CD4-positive, alpha-beta T cell treated with Interleukin-15 for 1 hour (primary cell): ENCODE measurements at regions not wholly inside any gene's neighbourhood (a gene's known extent, or its start where the extent isn't known, plus 50 kb on each side); places are given as distances from the start of the nearest gene placed in this dataset.
"Not testable (repeated sequence)": the region's sequence is repeated elsewhere in the genome, so short reads cannot be mapped to it uniquely, and the experiment has no call there.

Experiments used
- DNase-seq: peaks from one replicate; pipeline ENCODE4 v3.0.0-alpha.2; 2020

DNA sequence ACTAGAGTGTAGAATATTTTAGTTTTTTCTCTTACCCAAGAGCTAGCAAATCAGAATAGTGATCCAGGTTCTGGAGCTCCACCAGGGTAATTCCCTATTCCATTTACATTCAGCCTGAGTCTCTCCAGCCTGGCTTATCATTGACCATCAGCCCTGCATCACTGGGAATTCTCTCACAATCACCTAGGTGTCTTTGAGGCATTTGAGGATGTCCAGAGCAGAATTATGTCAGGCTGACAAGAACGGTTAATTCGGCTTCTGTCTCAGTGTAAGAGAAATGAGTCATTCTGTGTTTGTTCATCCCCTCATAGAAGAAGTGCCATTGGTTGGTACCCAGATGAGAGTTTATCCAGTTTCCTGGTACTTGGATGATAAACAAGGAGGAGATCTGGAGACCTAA is 180.5 kb downstream of the ZNF737 start:
- no peak for DNase-seq

DNA sequence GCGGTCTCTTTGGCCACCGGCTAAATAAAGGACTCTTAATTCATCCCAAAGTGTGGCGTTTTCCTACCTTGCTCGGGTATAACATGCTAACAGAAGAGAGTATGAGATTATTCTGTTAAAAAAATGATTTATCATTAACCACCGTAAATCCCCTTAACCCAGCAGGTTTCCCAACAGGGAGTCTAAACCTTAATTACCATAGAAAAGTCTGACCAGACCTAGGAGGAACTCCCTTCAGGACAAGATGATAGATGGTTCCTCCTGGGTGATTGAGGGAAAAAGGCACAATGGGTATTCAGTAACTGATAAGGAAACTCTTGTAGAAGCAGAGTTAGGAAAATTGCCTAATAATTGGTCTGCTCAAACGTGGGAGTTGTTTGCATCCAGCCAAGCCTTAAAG is 193.7 kb downstream of the ZNF737 start:
- no peak for DNase-seq

DNA sequence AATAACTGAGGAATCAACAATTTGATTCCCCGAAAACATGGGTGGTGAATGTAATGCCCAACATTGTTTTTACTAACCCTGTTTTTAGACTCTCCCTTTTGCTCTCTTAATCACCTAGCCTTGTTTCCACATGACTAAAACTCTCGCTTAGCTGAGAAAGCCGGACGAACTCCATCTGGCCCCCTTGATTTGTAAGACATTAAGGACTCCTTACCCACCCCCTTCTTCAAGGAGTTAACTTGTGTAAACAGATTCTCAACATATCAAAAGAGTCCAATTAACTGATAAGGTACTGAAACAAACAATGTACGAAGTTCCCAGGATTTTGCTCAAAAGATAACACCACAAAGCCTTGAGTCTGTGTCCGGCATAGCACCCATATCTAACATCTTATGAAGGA is 194.3 kb downstream of the ZNF737 start:
- DNase-seq = not testable (repeated sequence)

DNA sequence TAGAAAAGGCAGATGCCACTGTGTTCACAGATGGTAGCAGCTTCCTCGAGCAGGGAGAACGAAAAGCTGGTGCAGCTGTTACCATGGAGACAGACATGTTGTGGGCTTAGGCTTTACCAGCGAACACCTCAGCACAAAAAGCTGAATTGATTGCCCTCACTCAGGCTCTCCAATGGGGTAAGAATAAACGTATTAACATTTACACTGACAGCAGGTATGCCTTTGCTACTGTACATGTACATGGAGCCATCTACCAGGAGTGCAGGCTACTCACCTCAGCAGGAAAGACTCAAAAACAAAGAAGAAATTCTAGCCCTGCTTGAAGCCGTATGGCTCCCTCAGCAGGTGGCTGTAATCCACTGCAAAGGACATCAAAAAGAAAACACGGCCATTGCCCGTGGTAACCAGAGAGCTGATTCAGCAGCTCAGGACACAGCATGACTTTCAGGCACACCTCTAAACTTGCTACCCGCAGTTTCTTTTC is 197.7 kb downstream of the ZNF737 start:
- no peak for DNase-seq

DNA sequence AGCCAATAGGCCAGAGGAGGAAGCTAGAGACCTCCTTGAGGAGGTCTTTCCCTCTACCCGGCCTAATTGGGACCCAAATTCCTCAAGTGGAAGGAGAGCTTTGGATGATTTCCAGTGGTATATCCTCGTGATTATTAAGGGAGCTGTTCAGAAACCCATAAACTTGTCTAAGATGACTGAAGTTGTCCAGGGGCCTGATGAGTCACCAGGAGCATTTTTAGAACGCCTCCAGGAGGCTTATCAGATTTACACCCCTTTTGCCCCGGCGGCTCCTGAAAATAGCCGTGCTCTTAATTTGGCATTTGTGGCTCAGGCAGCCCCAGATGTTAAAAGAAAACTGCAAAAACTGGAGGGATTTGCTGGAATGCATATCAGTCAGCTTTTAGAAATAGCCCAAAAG is 198.1 kb downstream of the ZNF486 start:
- no peak for DNase-seq

DNA sequence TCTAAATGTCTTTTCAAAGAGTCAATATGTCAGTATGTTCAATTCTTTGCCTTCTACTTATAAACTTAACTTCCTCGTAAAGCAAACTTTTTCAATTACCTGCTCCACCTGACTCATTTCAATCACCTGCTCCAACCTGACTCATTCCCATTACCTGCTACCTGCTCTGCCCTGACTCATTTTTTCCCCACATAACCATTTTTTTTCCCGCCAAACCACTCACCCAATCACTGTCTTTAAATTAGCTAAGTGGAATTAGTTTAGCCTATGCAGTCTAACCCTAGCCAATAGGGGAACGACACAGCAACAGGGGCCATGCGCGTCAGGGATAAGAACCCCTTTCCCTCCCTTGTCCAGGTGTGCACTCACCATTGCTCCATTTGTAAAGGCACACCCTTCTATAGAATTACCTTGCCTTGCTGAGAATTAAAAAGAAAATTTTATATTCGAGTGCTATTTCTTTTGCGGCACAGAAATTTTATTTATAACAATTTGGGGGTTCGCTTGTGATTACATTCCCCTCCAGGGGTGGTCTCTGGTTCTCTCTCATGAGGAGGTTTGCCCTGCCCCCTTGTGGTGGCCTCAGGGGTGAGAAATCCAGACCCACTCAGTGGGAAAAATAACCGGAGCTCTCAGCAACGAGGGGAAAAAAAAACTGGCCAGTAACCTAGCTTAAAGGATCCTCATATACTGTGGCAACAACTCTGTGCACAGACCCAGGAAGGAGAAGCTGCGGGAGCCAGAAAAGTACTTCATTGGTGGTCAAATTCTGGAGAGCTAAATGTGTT is 193.1 kb downstream of the ZNF486 start:
- DNase-seq = no peak

DNA sequence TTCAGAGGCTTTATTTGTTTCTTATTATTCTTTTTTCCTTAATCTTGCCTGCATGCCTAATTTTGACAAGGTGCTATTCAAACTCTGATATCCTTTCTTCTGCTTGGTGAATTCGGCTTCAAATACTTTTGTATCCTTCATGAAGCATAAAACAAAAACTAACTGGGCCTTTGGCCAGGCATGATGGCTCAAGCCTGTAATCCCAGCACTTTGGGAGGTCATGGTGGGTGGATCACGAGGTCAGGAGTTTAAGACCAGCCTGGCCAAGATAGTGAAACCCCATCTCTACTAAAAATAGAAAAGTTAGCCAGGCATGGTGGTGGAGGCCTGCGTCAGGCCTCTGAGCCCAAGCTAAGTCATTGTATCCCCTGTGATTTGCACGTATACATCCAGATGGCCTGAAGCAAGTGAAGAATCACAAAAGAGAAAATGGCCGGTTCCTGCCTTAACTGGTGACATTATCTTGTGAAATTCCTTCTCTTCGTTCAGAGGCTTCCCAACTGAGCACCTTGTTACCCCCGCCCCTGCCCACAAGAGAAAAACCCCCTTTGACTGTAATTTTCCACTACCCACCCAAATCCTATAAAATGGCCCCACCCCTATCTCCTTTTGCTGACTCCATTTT is 191.9 kb downstream of the ZNF486 start:
- DNase-seq = not testable (repeated sequence)

DNA sequence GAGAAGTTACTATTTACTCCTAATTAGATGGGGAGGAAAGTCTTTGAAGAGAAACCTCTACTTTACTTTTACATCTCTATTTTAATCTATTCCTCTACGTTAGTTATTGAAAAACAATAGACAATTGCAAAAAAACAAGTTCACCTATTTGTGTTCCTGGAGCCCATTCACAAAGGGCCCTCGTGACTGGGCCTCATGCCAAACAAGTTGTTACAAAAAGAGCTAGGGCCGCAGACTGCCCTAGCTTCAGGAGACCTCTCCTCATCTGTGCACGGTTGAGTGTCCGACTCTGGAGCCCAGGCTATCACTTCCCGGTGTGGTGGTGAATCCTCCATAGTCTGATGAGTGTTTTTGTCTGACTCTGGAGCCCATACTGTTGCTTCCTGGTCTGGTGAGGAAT is 190.9 kb downstream of the ZNF486 start:
- DNase-seq = no peak

DNA sequence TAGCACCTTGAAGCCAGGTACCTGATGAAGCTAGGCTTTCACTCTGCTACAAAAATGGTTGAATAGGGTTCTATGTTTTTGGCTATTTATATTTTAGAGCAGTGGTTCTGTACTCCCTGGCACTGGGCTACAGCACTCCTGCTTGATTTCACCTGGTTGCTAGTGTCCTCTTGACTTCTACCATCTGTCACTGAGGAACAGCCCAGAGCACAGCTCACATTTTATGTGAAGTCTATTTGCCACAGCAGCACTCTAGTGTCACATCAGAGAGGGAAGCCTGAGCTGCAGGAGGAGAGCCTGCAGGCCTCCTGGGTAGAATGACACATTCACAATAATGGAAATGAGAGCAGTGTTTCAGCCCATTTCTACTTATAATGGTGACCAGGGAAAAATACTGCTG is 184.2 kb downstream of the ZNF486 start:
- DNase-seq = no peak

DNA sequence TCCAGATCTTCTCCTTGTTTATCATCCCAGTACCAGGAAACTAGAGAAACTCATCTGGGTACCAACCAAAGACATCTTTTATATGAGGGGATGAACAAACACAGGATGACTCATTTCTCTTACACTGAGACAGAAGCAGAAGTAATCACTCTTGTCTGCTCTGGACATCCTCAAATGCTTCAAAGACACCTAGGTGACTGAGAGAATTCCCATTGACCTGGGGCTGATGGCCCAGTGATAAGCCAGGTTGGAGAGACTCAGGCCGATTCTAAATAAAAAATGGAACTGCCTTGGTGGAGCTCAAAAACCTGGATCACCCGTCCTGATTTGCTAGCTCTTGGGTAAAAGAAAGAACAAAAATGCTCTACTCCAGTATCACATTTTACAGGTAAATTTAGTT is 182.2 kb downstream of the ZNF486 start:
- no peak for DNase-seq

DNA sequence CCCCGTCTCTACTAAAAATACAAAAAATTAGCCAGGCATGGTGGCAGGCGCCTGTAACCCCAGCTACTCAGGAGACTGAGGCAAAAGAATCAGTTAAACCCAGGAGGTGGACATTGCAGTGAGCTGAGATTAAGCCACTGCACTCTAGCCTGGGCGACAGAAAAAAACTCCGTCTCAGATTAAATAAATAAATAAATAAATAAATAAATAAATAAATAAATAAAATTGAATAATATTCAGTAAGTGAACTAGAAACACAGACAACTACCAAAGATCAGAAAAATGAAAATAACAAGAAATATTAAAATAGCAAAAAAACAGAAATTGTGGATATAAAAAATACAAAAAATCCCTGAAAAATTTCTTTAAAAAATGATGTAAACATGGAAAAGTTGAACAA is 172.4 kb downstream of the ZNF486 start:
- no peak for DNase-seq

DNA sequence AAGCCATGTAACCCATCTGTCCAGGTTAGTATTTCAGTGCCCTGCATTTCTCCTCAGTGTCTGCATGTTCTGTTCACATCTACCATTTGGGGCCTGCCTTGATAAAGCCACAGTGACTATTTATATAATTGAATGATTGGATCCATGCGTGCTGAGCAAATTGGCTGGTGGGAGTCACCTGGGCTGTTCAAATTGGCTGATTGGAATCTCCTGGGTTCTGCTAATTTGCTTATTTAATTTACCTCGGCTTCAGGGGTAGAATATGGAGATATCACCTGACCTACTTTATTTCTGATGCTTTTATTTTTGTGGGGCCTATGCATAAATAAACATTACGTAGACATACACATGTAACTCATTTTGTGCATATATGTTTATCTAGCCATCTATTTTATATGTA is 167.7 kb downstream of the ZNF486 start:
- no peak for DNase-seq

DNA sequence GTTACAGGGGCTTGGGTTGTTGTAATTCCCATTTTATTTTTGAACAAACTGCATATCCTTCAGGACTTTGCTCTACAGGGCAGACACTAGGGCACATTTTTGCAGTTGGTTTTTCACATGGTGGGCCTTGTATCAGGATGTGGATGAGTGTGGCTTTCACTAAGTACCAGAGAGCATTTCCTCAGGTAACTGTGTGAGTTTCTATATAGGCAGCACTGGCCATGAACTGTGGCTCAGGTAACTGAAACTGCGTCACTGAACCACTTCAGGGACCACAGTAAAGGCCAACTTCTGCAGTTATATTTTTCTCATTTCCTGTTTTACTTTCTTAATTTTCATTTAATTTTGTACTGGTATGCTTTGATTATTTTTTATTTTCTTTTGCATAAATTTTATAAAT is 166.5 kb downstream of the ZNF486 start:
- no peak for DNase-seq

DNA sequence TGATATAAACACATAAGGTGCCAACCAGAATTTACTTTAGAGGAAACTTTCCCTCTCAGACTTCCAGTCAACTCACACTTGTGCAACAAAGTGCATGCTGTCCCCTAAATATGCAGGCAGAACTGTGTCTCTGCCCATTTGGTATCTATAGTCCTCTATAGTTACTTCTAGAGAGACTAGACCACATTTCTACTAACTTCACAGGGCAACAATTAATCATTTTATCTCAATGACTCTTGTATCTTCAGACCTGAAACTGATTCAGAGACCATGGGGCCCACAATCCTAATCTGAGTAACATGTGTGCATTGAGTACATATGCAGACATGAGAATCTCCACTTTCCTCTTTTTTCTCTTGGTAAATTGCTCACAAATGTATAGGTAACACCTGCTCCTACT is 158.1 kb downstream of the ZNF486 start:
- DNase-seq = no peak

DNA sequence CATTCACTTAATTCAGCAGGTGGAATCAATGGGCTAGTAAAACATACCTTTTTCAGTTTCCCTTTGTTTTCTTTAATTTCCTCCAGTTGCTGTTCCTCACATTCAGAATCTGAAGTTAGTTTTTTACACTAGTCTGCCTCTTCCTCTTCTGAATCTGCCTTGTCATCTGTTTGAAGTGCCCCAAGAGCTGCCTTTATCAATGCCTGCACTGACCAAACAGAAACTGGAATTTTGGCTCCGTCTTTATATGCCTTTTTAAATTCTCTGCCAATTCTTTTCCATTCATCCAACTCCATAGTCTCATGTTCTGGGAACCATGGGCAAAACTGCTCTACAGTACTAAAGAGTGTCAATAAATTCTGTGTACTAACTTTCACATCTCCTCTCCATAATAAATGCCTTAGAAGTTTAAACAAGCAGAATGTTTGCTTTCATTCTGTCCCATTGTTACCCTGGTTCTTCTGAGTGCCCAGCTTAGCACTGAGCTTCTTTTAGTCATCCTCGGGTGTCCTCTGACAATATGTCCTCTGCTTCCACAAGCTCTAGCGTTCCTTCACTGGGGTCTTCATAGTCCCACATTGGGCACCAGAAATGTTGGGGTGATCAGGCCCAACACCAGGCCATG is 154.2 kb downstream of the ZNF486 start:
- no peak for DNase-seq

DNA sequence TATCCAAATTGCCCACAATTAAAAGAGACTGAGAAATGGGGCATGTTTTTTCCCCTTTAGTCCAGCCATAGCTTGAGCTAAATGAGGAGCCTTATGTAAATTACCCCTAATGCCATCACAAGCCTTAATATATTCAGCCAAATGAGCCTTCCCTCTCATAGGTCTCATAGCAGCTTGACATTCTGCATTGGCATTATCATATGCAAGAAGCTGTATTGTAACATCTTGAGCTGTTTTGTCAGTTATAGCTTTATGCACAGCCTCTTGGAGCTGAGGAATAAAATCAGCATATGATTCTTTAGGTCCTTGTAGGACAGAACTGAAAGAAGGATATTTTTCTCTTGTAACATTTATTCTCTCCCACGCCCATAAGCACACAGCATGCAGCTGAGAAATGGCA is 153.2 kb downstream of the ZNF486 start:
- DNase-seq = no peak

DNA sequence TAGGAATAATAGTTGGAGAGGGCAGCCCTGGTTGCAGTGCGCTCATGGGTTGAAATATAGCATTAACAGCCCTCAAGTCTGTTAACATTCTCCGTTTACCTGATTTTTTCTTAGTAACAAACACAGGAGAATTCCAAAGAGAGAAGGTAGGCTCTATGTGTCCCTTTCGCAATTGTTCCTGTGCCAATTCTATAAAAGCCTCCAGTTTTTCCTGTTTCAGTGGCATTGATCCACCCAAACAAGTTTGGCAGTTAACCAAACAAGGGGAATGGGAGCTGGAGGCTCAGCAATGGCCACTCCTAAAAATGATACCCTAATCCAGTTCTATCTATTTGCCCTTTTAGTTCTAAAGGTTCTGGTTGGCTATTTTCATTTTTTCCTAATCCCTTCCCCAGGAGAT is 151.6 kb downstream of the ZNF486 start:
- no peak for DNase-seq

DNA sequence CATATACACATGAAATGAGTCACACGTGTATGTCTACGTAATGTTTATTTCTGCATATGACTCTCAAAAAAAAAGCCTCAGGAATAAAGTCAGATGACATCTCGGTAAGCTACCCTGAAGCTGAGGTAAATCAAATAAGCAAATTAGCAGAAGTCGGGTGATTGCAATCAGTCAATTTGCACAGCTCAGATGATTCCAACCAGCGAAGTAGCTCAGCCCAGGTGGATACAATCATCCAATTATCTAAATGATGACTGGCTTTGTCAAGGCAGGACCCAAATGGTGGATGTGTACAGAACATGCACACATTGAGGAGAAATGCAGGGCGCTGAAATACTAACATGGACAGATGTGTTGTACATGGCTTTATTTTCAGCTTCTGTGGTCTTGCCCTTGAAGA is 148.5 kb downstream of the ZNF486 start:
- no peak for DNase-seq

DNA sequence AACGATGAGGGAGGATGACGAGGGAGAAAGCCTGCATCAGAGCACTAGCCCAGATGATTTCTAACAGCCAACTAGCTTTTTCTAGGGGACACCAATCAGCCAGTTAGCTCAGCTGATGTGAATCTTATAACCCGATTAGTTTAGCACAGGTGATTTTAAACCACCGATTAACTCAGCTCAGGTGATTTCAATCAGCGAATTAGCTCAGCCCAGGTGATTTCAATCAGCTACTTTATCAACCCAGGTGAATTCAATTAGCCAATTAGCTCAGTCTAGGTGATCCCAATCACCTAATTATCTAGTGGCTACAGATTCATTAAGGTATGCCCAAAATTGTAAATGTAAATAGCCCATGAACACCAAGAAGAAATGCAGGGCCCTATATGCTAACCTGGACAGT is 146.9 kb downstream of the ZNF486 start:
- DNase-seq = no peak

DNA sequence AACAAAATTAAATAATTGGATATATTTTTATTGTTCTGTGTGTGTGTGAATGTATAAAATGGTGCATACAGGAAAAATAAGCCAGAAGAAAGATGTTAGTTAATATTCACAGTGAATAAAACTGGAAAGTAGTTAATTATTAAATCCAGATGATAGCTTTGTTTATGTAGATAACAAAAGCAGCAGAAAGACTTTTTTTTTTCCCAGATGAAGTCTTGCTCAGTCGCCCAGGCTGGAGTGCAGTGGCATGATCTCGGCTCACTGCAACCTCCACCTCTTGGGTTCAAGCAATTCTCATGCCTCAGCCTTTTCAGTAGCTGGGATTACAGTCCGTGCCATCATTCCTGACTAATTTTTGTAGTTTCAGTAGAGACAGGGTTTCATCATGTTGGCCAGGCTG is 140.1 kb downstream of the ZNF486 start:
- no peak for DNase-seq

DNA sequence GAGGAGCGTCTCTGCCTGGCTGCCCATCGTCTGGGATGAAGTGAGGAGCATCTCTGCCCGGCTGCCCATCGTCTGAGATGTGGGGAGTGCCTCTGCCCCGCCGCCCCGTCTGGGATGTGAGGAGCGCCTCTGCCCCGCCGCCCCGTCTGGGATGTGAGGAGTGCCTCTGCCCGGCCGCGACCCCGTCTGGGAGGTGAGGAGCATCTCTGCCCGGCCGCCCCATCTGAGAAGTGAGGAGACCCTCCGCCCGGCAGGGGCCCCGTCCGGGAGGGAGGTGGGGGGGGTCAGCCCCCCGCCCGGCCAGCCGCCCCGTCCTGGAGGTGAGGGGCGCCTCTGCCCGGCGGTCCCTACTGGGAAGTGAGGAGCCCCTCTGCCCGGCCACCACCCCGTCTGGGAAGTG is 129.3 kb downstream of the ZNF486 start:
- DNase-seq = not testable (repeated sequence)

DNA sequence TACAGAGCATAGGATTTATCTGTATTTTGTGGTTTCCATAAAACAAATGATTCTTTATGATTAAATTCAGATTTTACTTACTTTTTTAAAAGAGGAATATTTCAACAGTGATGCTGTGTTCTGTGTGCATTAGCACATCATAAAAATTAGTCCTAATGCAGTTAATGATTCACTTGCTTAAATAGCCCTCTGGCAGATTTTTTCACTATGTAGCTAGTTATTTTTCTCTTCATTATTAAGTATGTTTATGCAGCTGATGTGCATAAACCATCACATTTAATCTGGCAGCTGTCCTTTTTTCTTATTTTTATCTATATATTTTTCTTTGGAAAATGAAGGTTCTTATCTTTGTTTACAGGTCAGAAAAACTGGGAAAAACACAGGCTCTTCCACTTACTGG is 127.2 kb downstream of the ZNF486 start:
- DNase-seq = no peak

DNA sequence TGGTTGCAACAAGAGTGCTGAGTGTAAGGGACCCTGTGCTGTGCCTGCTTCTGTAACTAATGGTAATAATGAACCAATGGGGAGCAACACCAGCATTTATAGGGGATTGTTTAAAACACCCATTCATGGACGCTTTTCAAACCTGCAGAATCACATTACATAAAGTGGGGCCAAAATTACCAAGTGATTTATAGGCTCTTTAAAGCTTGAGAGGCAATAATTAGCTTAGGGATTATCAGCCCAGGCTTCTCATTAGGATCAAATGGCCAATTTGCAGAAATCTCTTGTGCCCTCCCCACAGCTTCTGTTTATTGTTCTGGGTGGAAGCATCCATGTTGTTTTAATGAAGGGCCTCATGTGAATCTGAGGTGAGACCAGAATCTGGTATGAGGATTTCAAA is 125.5 kb downstream of the ZNF486 start:
- DNase-seq = not testable (repeated sequence)

DNA sequence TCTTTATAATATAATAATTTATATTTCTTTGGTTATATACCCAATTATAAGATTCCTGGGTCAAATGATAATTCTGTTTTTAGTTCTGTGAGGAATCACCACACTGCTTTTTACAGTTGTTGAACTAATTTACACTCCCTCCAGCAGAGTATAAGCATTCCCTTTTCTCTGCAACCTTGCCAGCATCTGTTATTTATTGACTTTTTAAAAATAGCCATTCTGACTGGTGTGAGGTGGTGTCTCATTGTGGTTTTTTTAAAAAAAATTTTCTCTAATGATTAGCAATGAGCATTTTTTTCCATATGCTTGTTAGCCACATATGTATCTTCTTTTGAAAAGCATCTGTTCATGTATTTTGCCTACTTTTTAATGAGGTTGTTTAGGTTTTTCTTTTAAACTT is 122.2 kb downstream of the ZNF486 start:
- no peak for DNase-seq
